Liver (tissue), 3 donors: ENCODE measurements at regions not wholly inside any gene's neighbourhood (a gene's known extent, or its start where the extent isn't known, plus 50 kb on each side); places are given as distances from the start of the nearest gene placed in this dataset.

Experiments
- ATF3 ChIP-seq: IDR thresholded peaks from 2 replicates; pipeline ENCODE4 v1.6.1; 2016; ENCODE audit warnings: antibody characterized with exemption
- CTCF ChIP-seq: fragments of 150-350 bp; IDR thresholded peaks from 2 replicates; pipeline ENCODE4 v1.5.1; 2017; ENCODE audit warnings: improper control_type of control experiment, low read depth, low read length; ENCODE audit not compliant: missing input control
- FOXA1 ChIP-seq: IDR thresholded peaks from 2 replicates; pipeline ENCODE4 v1.6.1; 2016; ENCODE audit warnings: antibody characterized with exemption
- RAD21 ChIP-seq, 2 donors: IDR thresholded peaks; 2 replicates each; pipeline ENCODE4 v1.6.1; 2016; ENCODE audit warnings: antibody characterized with exemption in 2 of 2, mild to moderate bottlenecking in 2 of 2
- REST ChIP-seq: IDR thresholded peaks from 2 replicates; pipeline ENCODE4 v1.6.1; 2016; ENCODE audit warnings: antibody characterized with exemption, mild to moderate bottlenecking
- SP1 ChIP-seq: IDR thresholded peaks from 2 replicates; pipeline ENCODE4 v1.6.1; 2018; ENCODE audit warnings: antibody characterized with exemption, mild to moderate bottlenecking
- TAF1 ChIP-seq: conservative IDR thresholded peaks from 2 replicates; pipeline ENCODE4 v1.6.1; 2016; ENCODE audit warnings: antibody characterized with exemption, mild to moderate bottlenecking
- YY1 ChIP-seq: IDR thresholded peaks from 2 replicates; pipeline ENCODE4 v1.6.1; 2016; ENCODE audit warnings: antibody characterized with exemption, mild to moderate bottlenecking
- ZBTB33 ChIP-seq: IDR thresholded peaks from 2 replicates; pipeline ENCODE4 v1.6.1; 2016; ENCODE audit warnings: antibody characterized with exemption
- TF ChIP-seq, protein P1 (sequence below): IDR thresholded peaks from 2 replicates; pipeline ENCODE4 v1.6.1; 2016; ENCODE audit warnings: antibody characterized with exemption
- donor health status: healthy.
- donor health status: healthy.

- TF ChIP-seq FOXA1 (no peak), REST (no peak), CTCF (no peak), ATF3 (no peak), TAF1 (no peak), RAD21 (IDR thresholded peaks at IDR 0.05) (no peak), SP1 (no peak), YY1 (no peak), ZBTB33 (no peak)
- TF ChIP-seq, protein P1, sequence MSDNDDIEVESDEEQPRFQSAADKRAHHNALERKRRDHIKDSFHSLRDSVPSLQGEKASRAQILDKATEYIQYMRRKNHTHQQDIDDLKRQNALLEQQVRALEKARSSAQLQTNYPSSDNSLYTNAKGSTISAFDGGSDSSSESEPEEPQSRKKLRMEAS = no peak
These were observed 126.9 kb downstream of the FGF9 start for GRCh38 chr13:21797736-21798135.
